Ecto neural progenitor cell (in vitro differentiated cells): ENCODE measurements at regions not wholly inside any gene's neighbourhood (a gene's known extent, or its start where the extent isn't known, plus 50 kb on each side); places are given as distances from the start of the nearest gene placed in this dataset.

Source experiments
- DNase-seq: peaks from one replicate; pipeline ENCODE4 v3.0.0-alpha.2; 2018; ENCODE audit warnings: low spot score

DNA sequence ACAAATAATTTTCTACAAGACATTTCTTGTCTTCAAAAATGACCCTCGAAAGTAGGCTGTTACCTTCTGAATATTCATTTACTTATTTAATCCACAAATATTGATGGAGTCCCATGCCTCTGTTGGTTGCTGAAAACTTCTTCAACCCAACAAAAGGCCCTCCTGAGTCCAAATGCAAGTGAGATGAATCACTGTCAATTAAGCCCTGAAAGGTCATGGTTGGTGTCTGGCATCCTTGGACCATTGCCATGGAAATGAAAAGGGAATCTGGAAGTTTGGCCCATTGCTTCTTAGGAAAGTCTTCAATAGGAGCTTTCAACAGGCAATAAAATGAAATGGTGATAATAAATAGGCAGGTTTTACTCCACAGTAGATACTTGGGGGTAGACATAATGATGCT, 364.7 kb upstream of the DYNLRB2 start:
- no peak for DNase-seq

DNA sequence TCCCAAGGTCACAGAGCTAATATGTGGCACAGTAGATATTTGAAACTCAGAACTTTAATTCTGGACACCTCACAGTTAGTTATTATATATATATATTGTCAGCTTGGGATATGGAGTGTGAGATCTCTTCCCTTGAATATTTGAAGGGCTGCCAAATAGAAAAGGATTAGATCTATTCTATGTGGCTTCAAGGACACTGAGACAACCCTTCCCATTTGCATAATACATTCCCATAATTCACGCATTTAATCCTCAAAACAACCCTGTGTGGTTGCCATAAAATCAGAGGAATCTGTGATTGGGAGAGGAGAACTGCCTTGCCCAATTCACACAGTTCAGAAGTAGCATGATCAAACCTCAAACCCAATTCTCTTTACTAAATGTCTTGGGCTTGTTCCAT, 365.8 kb upstream of the DYNLRB2 start:
- no peak for DNase-seq

DNA sequence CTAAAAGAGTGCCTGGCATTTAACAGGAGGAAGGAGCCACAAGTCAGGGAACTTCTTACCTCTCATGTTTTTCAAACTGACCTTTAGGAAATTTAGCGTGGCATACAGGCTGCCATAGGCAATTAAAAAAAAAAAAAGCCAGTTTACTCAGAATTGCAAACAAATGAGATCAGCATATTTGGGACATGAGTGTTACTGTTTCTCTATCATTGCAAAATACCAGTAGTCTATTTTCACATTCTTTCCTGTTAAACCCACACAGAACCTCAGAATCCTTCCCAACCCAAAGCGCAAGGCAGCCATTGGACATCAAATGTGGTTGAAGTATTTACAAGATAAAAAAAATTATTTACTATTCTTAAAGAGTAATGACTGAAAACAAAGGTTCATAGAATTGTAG, 366.4 kb upstream of the DYNLRB2 start:
- no peak for DNase-seq

DNA sequence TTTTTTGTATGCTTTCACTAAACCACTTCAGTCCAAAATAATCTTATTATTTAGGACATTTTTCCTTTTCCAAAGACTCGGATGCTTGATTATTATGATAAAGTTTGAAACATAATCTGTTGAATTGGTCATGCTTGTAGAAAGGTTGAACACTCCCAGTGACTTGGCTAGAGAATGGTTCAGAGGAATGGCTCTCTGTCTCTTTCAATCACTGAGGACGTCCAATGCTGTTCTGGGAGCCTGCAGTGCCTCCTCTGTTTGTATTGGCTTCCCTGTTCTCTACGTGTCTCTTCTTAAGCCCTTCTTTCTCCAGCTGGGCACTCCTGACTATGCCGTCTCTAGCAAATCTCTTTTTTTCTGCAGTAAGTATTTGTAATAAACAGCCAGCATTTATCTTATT, 369.0 kb upstream of the DYNLRB2 start:
- no peak for DNase-seq

- DNase-seq, result no peak
Measured at GRCh38 chr16:80171199-80171598, 369.6 kb upstream of the DYNLRB2 start.

DNA sequence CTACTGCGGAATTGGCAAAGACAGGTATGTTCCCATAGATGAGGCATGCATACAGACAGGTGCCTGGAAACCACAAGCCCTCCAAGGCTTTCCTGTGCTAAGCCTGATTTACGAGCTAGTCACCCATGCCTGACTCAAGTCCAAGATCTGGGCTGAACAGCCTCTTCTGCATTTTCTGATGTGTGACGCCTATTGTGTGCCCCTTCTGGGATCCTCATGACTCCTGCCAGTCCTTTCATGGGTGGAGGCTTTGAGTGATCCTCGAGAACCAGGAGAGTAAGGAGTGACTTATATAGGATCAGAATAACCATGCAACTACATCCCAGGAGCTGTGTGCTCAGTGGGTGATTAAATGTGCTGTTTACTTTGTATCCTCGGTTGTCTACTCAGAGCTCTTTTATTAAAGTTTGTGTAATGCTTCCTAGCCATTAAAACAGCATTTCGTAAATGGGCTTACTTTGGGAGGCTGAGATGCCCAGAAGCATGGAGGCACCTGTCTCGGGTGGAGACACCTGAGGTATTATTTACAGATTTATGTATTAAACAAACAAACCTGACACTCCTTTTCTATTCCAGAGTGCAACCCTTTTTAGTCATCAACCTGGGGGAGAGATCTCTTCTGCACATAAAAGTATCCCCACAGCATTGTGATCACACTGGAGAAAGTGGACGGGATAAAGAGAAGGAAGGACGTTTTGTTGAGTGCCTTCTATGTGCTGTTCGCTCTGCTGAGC, 373.0 kb upstream of the DYNLRB2 start:
- no peak for DNase-seq

- DNase-seq, result no peak
Measured at GRCh38 chr16:80166082-80166481, 374.7 kb upstream of the DYNLRB2 start.

DNA sequence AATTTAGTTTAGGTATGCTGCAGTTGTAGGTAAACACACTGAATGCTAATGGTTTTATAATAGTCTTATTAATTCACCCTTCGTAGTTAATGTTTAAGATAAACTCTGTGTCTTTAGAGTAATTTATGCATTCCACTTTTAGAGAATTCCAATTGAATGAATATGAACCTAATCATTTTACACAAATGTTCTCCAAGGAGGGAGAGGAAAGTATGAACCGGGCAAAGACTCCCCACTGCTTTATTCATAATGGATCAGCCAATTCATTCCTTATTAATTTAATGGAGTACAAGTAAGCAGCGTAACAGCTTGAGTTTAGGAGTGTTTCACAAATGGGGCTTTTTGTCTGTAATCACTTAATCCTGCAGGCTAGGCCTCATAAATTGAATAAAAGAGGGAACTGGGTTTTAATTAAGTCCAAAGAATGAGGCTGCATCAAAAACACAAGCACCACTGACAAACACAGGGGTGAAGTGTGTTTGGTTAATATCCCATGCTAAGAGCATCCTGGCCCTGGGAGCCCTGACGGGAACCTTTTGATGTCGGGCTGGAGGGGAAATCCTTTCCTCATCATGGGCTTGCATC, 375.7 kb upstream of the DYNLRB2 start:
- no peak for DNase-seq

DNA sequence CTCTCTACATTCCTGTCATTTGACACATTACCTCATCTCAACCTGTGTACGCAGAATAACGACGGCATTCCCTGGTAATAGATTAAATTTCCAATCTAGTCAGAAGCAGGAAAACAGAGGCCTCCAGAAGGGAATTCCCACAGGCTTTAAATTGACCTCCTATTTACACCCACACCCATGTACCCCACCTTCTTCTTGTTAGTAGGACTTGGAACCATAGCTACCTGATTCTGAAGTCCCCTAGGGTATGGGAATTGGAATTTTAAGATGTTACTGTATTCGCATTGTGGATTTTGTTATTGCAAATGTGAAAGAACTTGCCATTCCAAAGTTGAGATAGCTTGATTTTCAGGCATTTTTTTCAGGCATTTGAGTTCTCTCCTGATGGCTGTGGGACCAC, 377.5 kb upstream of the DYNLRB2 start:
- DNase-seq, result no peak

GRCh38 chr16:80161799-80162739, 378.7 kb upstream of the DYNLRB2 start:
- no peak for DNase-seq

DNA sequence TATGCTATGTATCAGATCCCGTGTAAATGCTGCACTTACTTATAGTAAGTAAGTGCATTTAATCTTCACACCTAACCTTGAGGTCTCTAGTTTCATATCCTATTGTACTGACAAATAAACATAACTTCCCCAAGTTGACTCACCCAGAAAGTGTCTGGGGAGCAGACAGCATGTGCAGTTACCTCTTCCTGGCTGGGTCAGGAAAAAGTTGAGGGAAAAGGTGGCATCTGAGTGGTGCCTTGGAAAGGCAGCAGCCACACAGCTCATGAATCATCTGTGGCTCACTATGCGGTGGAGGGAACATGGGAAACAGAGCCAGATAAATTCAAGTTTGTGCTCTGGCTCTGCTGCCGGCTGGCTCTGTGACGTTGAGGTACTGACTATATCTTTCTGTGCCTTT, 382.0 kb upstream of the DYNLRB2 start:
- no peak for DNase-seq

GRCh38 chr16:80151722-80152111, 389.1 kb upstream of the DYNLRB2 start:
- no peak for DNase-seq

- DNase-seq, result no peak
Measured at GRCh38 chr16:80150978-80151721, 389.6 kb upstream of the DYNLRB2 start.

GRCh38 chr16:80148826-80149225, 392.0 kb upstream of the DYNLRB2 start:
- DNase-seq, result no peak

DNA sequence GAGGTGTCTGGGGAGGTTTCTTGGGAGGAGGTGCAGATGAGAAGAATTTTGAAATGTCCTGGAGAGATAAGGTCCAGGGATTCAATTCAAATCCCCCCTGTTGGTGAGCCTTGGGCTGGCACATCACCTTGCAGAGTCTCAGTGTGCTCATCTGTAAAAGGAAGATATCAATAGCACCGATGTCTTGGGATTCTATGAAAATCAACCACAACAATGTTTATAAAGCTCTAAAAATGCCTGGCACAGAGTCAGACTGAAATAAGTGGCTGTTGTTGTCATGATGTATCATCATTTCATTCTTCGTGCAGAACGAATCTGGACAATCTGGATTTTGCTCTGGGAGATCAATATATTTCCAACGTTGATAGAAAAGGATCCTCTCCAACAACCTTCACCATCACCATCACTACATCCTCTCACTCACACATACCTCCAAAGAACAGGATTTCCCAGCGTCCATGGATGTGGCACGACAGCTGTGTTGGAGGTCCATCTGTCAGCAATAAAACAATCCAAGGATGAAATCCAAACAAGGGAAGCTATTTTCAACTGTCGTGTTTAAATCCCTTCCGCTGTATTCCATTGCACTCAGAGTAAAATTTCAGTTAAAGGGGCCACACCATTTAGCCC, 393.7 kb upstream of the DYNLRB2 start:
- DNase-seq, result no peak

DNA sequence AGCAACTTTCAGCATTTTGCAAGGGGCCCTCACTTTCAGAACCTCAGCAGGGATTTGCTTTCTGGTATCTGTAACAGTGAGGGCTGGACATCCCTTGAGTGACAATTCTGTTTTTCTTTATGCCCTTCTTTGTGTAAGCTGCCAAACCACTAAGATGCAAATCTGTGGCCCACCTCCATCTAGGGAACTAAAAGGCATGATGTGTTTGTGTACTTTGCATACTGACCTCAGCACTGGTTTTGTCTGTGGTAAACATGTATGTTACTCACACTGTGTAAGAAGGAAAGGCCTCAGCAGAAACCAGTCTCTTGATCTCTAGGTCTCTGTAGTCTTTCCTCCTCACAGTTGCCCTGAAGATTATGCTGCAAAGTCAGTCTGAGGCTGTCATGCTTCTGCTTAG, 396.6 kb upstream of the DYNLRB2 start:
- peak; percentile 7 for DNase-seq

GRCh38 chr16:80142940-80143339, 397.9 kb upstream of the DYNLRB2 start:
- no peak for DNase-seq

DNA sequence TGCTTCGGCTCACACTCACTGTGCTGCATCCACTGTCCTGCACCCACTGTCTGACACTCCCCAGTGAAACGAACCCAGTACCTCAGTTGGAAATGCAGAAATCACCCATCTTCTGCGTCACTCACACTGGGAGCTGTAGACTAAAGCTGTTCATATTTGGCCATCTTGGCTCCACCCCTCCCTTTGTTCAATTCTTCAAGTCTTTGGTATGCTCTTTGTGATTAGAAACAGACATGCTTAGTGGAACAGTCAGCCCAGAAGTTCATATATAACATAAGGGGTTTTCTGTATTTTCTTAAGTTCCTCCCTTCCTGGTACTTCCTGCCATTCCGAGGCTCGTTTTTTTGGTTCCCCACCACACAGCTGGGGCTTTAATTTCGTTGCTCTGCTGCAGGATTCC, 398.5 kb upstream of the DYNLRB2 start:
- DNase-seq, result peak; percentile 7

- DNase-seq, result no peak
Measured at GRCh38 chr16:80129791-80130190, 411.0 kb upstream of the DYNLRB2 start.

DNA sequence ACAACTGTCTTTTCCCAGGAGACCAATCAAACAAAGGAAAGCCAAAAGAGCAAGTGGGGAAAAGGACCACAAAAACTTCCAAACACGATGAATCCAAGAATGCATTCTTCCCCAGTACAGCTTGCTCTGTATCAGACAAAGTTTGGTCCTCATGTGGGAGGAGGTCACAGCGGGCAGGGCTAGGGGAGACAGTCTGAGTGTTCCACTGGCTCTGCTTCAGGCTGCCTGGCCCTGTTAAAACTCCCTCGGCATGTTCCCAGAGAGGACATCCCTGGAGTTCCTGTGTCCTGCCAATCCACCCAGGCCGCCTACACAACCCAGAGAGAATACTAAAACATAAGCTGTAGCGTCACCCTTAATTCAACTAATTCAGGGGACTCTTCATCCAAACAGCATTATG, 415.1 kb upstream of the DYNLRB2 start:
- DNase-seq, result no peak

DNA sequence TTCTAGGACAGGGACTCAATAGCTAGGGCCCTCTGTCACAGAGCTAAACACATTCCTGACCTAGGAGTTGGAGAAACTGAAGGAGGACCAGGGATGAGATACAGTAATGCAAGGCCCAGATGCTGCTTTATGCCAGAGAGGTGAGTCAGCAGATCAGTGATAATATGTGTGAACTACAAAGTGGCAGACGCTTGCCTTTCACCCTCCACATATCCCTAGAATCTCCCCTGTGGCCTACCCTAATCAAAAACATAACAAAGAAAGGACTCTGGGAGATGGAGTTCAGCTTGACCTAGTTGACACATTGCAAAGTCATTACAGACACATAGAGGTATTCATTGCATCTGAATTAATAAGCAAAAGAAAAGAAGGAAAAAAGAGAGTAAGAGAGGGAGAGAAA, 417.6 kb upstream of the DYNLRB2 start:
- no peak for DNase-seq

DNA sequence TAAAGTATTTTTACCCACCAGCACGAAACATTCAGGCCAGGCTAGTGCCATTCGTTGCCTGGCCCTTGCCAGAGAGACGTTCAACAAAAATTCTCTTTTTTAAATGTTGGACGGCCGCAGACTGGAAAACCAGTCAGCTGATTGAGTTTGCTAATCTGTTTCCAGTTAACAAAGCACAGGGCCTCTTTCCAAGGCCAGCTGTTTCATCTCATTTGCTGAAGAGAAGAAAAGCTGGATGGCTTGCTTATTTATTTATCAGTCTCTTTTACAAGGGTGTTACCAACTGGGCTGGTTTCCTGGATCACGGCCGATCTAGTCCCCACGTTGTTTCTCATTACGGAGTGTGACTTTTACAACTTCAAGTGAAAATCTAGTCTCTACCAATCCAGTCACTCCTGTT, 418.7 kb upstream of the DYNLRB2 start:
- no peak for DNase-seq
